HG02642 (cell line): ENCODE measurements at regions not wholly inside any gene's neighbourhood (a gene's known extent, or its start where the extent isn't known, plus 50 kb on each side); places are given as distances from the start of the nearest gene placed in this dataset.

Source experiments
- ATAC-seq: cut with Tn5 transposase; IDR thresholded peaks from one replicate; pipeline ENCODE4 v1.9.1; 2021; ENCODE audit warnings: mild to moderate bottlenecking; ENCODE audit not compliant: unreplicated experiment, poor library complexity

GRCh38 chr10:129030996-129031843 is 435.8 kb upstream of the MGMT start:
- peak; percentile 64 for ATAC-seq

- no peak for ATAC-seq
Observed at GRCh38 chr10:129031844-129032150, 435.2 kb upstream of the MGMT start.

GRCh38 chr10:129032372-129033313 is 434.4 kb upstream of the MGMT start:
- no peak for ATAC-seq

- no peak for ATAC-seq
Observed at GRCh38 chr10:129033340-129033739, 433.7 kb upstream of the MGMT start.

GRCh38 chr10:129033790-129034272 is 433.2 kb upstream of the MGMT start:
- ATAC-seq = no peak

- ATAC-seq = no peak
Observed at GRCh38 chr10:129035052-129035827, 431.8 kb upstream of the MGMT start.

- ATAC-seq = no peak
Observed at GRCh38 chr10:129038522-129038921, 428.5 kb upstream of the MGMT start.

- no peak for ATAC-seq
Observed at GRCh38 chr10:129039406-129040370, 427.4 kb upstream of the MGMT start.

- ATAC-seq = no peak
Observed at GRCh38 chr10:129040377-129040776, 426.7 kb upstream of the MGMT start.

- ATAC-seq = no peak
Observed at GRCh38 chr10:129041916-129042315, 425.1 kb upstream of the MGMT start.

GRCh38 chr10:129042776-129043595 is 424.1 kb upstream of the MGMT start:
- no peak for ATAC-seq

GRCh38 chr10:129043691-129044090 is 423.4 kb upstream of the MGMT start:
- ATAC-seq = no peak

- no peak for ATAC-seq
Observed at GRCh38 chr10:129045599-129045998, 421.4 kb upstream of the MGMT start.

GRCh38 chr10:129046065-129046681 is 420.9 kb upstream of the MGMT start:
- no peak for ATAC-seq

GRCh38 chr10:129046962-129047361 is 420.1 kb upstream of the MGMT start:
- ATAC-seq = no peak

GRCh38 chr10:129047600-129047999 is 419.4 kb upstream of the MGMT start:
- no peak for ATAC-seq

GRCh38 chr10:129048513-129048912 is 418.5 kb upstream of the MGMT start:
- ATAC-seq = no peak

- ATAC-seq = no peak
Observed at GRCh38 chr10:129049501-129049900, 417.5 kb upstream of the MGMT start.
